ENCODE measurements at regions not wholly inside any gene's neighbourhood (a gene's known extent, or its start where the extent isn't known, plus 50 kb on each side); places are given as distances from the start of the nearest gene placed in this dataset.

- no peak for DNase-seq (ENCODE audit: low read depth)
These were observed 186.8 kb upstream of the CADM1 start for GRCh38 chr11:115691030-115691429.

- no peak for DNase-seq (ENCODE audit: low read depth)
These were observed 183.7 kb upstream of the CADM1 start for GRCh38 chr11:115687934-115688333.

DNA sequence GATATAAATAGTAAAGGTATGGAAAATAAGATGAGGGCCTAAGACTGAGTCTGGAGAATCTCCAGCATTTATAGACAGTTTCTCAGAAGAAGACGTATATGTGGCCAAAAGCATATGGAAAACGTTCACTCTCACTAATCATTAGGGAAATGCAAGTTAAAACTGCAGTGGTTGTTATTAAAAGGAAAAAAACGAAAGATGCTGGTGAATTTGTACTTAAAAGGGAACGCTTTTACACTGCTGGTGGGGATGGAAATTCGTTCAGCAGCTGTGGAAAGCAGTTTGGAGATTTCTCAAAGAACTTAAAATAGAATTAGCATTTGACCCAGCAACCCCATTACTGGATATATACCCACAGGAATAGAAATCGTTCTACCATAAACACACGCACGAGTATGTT is 180.5 kb upstream of the CADM1 start:
- DNase-seq (ENCODE audit: low read depth) = no peak

DNA sequence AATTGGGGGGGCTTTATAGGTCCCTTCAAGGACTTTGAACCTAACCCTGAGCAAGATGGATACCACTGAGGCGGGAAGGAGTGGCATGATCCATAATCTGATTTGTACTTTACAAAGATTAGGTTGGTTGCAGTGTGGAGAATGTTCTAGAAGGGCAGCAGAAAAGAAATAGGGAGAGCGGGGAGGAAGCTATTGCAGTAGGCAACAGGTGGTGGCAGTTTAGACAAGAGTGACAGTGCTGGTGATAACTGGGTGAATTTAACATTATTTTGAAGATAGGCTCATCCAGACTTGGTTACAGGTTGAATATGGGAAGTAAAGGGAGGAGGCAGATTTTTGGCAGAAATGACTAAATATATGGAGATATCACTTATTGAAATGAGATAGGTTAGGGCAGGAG is 179.9 kb upstream of the CADM1 start:
- no peak for DNase-seq (ENCODE audit: low read depth)

DNA sequence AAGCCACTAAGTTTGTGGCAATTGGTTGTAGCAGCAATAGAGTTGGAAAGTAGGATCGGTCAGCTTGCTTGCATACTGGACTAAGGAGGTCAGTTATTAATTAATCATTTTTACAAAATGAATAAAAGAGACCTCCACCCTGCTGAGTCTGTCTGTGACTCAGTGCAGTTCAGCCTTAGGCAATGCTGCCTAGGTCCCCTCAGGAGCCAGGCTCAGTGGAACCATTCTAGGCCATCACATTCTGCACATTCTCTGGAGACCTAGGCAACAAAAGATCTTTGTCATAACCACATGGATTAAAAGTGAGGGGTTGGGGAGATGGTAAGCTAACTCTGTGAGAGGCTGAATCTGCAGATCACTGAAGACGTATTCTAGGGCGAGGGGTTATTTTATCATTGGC is 178.7 kb upstream of the CADM1 start:
- no peak for DNase-seq (ENCODE audit: low read depth)

- no peak for DNase-seq (ENCODE audit: low read depth)
These were observed 177.9 kb upstream of the CADM1 start for GRCh38 chr11:115682101-115682500.

DNA sequence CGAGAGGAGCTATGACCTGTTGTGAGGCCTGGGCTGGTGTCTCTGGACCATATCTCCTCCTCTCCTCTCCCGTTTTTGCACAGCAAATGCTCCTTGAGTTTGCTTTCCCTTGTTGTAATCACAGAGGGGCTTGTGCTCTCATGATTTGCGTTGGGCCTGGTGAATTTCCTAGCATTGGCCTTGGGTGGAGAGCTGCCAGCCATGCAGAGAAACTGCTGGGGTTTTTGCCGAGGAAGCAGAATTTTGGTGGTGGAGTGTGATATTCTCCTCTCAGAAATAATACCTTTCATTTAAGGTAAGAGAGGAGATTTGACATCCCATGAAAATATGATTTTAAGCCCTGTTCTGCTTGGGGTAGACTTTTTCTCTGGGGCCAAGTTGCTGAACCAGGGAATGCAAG is 175.7 kb upstream of the CADM1 start:
- no peak for DNase-seq (ENCODE audit: low read depth)

GRCh38 chr11:115678942-115679341 is 174.7 kb upstream of the CADM1 start:
- no peak for DNase-seq (ENCODE audit: low read depth)

- DNase-seq (ENCODE audit: low read depth) = no peak
These were observed 173.0 kb upstream of the CADM1 start for GRCh38 chr11:115677190-115677589.

DNA sequence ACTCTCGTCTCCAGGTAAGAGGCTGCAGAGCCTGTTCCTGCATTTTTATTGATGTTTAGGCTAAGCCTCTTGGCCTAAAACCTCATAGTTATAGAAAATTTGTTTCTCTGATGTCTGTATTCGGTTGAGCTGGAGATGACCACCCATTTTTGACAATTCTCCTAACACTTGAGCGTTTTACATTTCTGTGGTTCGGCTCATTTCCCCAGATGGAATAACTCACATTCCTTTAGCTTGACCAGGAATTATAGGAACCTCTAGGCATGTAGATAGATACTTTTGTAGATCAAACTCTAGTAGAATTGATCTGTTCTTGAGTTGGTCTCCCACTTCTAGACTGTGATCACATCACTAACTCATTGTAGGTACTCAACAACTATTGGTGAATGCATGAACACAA is 172.6 kb upstream of the CADM1 start:
- DNase-seq (ENCODE audit: low read depth) = no peak

DNA sequence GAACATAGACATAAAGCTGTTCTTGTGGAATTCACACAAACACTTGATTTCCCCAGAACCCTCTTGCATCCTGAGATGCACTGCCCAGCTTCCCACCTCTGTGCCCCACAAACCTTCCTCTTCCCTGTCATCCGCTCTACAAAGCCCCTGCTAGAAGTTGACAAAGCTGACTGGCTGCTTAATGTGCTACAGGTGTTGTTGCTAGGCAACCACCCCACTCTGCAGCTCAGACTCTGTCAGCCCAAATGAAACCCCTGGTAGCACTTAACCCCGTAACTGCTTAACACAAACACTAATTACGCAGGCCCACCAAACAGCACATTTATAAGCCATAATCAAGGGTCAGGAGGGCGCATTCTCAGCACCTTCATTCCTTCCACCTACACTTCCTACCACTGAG is 172.0 kb upstream of the CADM1 start:
- no peak for DNase-seq (ENCODE audit: low read depth)

- DNase-seq (ENCODE audit: low read depth) = no peak
These were observed 170.8 kb upstream of the CADM1 start for GRCh38 chr11:115674937-115675544.

DNA sequence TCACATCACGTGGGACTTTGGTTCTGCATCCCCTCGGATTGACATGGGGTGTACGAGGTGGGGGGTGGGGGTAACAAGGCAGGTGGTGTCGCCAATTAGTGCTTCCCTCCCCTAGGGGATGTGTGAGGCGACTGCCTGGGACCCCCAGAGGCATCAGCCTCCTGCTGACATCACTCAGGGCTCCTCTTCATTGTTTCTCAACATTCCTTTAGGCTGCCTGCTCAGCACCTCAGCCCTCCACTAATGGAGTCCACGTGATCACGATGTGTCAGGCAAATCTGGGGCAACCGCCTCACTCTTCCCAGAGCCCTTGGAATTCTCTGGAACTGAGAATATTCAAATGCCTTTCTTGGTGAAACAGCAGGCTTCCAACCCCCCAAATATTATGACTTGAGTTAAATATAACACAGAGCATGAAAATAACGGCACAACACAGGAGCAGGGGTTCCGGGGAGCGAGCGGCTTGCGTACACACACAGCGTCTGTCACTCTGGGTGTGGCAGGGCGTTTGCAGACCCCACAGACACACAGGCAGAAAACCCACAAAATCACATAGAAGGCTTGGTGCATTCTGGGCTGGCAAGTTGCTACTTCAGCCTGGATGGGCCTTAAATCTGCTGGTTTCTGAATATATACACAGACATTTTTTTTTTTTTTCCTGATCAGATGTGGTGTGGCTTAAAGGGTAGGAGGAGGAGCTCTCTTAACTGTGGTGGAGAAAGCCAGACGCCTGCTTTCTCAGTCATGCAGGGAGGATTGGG is 170.1 kb upstream of the CADM1 start:
- DNase-seq (ENCODE audit: low read depth) = no peak

- no peak for DNase-seq (ENCODE audit: low read depth)
These were observed 169.5 kb upstream of the CADM1 start for GRCh38 chr11:115673720-115674119.

DNA sequence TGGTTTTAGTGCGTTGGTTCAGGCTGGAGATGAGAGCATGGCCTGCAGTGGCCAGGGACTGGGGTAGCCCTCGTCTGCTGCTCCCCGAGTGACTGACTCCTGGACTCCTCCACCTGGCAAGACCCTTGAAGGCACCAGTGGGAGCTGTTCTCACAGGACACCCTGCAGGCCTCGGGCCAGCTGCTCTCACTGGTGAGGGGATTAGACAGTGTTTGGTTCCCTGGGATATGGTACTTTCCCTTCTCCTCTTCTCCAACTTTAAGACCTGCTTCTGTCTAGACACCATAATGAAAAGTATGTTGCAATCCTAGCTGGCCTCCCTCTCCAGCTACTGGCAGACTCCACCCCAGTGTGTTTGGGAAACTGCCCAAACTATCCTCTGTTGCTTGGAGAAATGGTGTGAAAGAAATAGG is 168.8 kb upstream of the CADM1 start:
- no peak for DNase-seq (ENCODE audit: low read depth)

DNA sequence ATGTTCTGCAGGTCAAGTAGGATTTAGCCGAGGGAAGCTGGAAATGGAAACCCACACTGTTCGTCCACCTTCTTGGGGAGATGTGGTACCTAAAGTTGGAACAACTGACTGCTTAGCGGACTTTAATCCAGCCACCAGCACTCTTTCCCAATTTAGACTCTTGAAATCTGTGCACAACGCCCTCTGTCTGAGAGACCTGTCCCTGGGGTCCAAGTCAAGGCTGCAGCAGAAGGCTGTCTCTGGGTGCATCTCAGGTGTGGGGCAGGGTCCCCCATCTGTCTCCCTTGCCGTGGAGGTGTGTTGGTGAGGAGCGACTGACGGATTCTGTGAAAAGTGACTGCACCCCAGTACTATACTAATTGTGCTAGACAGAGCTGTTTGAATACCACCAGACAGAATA is 168.2 kb upstream of the CADM1 start:
- DNase-seq (ENCODE audit: low read depth) = no peak

DNA sequence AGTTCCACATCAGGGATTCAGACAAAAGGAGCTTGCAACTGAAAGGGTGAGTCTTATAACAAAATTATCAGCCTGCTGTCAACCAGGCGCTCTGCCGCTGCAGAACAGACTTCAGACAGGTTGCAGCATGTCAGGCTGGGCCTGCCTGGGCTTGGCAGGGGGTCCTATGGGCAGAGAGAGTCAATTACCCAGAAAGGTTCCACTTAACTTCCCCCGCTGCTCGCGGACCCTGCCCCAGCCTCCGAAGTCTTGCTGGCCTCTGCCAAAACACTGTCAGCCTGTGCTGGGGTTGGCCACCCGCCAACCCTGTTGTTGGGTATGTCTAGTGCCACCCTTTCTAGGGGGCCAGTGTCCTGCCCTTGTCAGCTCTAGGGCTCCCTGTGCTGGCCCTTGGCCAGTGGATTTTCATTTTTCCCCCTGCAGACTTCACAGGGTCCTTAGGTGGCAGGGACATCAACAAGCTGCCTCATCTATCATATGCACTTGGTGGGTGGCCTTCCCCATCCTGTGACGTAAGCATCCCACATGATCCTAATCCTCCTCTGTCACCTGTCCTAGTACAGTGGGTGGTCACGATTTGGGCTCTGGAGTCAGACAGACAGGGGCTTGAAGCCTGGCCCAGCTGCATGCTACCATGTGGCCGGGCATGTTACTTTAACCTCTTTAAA is 166.5 kb upstream of the CADM1 start:
- no peak for DNase-seq (ENCODE audit: low read depth)

DNA sequence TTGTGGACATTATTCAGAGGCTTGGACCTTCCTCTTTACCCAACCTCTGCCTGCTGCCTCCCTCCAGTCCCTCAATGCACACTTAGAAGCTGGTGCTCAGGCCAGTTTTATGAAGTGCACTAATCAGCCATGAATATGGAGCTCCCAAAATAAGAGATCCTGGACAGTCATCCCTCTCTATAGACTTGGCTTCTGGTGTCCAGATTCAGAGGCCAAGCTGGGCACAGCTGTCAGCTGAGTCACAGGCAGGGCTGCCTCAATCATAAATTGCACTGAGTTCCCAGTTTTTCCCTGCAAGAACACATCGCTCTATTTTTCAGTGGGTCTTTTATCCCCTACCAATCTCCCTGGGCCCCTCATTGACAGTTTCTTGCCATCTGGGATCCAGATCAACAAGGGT is 161.7 kb upstream of the CADM1 start:
- DNase-seq (ENCODE audit: low read depth) = no peak

GRCh38 chr11:115665175-115665821 is 161.1 kb upstream of the CADM1 start:
- no peak for DNase-seq (ENCODE audit: low read depth)

GRCh38 chr11:115664313-115664712 is 160.1 kb upstream of the CADM1 start:
- no peak for DNase-seq (ENCODE audit: low read depth)

- DNase-seq (ENCODE audit: low read depth) = no peak
These were observed 159.6 kb upstream of the CADM1 start for GRCh38 chr11:115663790-115664189.

DNA sequence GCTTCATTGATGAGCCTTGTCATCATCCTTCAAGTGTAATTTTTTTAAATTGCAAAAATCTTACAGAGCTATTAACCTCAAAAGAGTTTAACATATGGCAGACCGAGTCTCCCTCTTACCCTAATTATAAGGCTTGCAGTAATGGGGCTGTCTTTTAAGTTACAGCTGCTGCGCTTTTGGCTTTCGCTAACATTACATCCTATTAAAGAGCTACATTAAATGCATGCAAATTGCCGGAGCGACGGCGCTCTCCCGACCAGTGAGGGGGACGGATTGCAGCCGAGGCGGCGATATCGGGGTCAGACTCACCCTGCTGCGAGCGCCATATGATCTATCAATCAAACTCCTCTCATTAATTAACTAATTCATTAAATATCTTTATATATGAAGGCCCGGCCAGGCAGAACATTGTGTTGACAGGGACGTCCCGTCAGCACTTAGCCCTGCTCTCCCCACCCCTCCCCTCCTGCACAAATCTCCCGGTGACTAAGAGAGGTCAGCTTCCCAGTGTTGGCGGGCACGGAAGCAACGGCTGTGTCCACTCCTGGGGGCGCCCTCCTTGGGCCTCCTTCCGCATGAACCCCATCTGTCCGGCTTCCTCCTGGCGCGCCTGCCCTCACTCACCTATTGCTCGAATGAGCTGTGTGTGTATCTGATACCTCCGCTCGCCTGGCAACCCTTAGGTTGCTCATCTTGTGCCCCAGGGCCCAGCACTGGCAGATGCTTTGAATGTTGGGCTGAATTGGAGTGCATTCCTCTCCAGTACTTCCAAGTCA is 156.0 kb upstream of the CADM1 start:
- no peak for DNase-seq (ENCODE audit: low read depth)
